ENCODE measurements at regions not wholly inside any gene's neighbourhood (a gene's known extent, or its start where the extent isn't known, plus 50 kb on each side); places are given as distances from the start of the nearest gene placed in this dataset.

- no peak overlapping the region for H3K4me3 ChIP-seq (replicated peaks in 1 of 2; ENCODE audit: low read depth in 2 of 2, low read length in 2 of 2)
- peak; percentile 33 to 66 for DNase-seq (ENCODE audit: low read depth in 2 of 2)
- no peak for TF ChIP-seq CTCF (IDR thresholded peaks at IDR 0.05; ENCODE audit: low read depth, low read length)
Measured at GRCh38 chr12:87827638-87828264, 201.4 kb downstream of the C12orf50 start.

- TF ChIP-seq CTCF (IDR thresholded peaks at IDR 0.05; ENCODE audit: low read depth, low read length): no peak
- no peak overlapping the region for H3K4me3 ChIP-seq (replicated peaks in 1 of 2; ENCODE audit: low read depth in 2 of 2, low read length in 2 of 2)
- DNase-seq (ENCODE audit: low read depth in 2 of 2): no peak
Measured at GRCh38 chr12:87822923-87823322, 206.3 kb downstream of the C12orf50 start.

GRCh38 chr12:87820524-87821202, 208.5 kb downstream of the C12orf50 start:
- no peak for TF ChIP-seq CTCF (IDR thresholded peaks at IDR 0.05; ENCODE audit: low read depth, low read length)
- peak; percentile 46 to 75 for DNase-seq (ENCODE audit: low read depth in 2 of 2)
- no peak overlapping the region for H3K4me3 ChIP-seq (replicated peaks in 1 of 2; ENCODE audit: low read depth in 2 of 2, low read length in 2 of 2)

GRCh38 chr12:87818441-87818840, 210.8 kb downstream of the C12orf50 start:
- TF ChIP-seq CTCF (IDR thresholded peaks at IDR 0.05; ENCODE audit: low read depth, low read length): no peak
- no peak for DNase-seq (ENCODE audit: low read depth in 2 of 2)
- no peak overlapping the region for H3K4me3 ChIP-seq (replicated peaks in 1 of 2; ENCODE audit: low read depth in 2 of 2, low read length in 2 of 2)

GRCh38 chr12:87815771-87816585, 213.2 kb downstream of the C12orf50 start:
- H3K4me3 ChIP-seq (replicated peaks in 1 of 2; ENCODE audit: low read depth in 2 of 2, low read length in 2 of 2): no peak overlapping the region
- no peak for TF ChIP-seq CTCF (IDR thresholded peaks at IDR 0.05; ENCODE audit: low read depth, low read length)
- peak; percentile 62 to 70 for DNase-seq (ENCODE audit: low read depth in 2 of 2)

GRCh38 chr12:87814625-87815024, 214.6 kb downstream of the C12orf50 start:
- TF ChIP-seq CTCF (IDR thresholded peaks at IDR 0.05; ENCODE audit: low read depth, low read length): no peak
- DNase-seq (ENCODE audit: low read depth in 2 of 2): peak in 1 of 2 donors; percentile 42
- H3K4me3 ChIP-seq (replicated peaks in 1 of 2; ENCODE audit: low read depth in 2 of 2, low read length in 2 of 2): no peak overlapping the region
